GM12891 (cell line): ENCODE measurements at regions not wholly inside any gene's neighbourhood (a gene's known extent, or its start where the extent isn't known, plus 50 kb on each side); places are given as distances from the start of the nearest gene placed in this dataset.

Experiments
- PAX5 ChIP-seq: IDR thresholded peaks from 2 replicates; pipeline ENCODE4 v1.6.1; 2011; ENCODE audit warnings: low read length, moderate library complexity, mild to moderate bottlenecking; ENCODE audit not compliant: insufficient read depth, severe bottlenecking
- POLR2A ChIP-seq: IDR thresholded peaks from 2 replicates; pipeline ENCODE4 v1.6.1; 2011; ENCODE audit warnings: low read depth, low read length, control low read depth
- POLR2AphosphoS5 ChIP-seq: IDR thresholded peaks from 2 replicates; pipeline ENCODE4 v1.6.1; 2011; ENCODE audit warnings: low read depth, low read length, control low read depth
- TAF1 ChIP-seq: IDR thresholded peaks from 2 replicates; pipeline ENCODE4 v1.6.1; 2011; ENCODE audit warnings: low read depth, low read length, control low read depth

- no peak for TF ChIP-seq POLR2A
- TF ChIP-seq POLR2AphosphoS5, result no peak
- no peak for TF ChIP-seq PAX5
- TF ChIP-seq TAF1, result no peak
Measured at GRCh38 chr1:5067246-5067645, 412.8 kb downstream of the AJAP1 start.
